Uterus (tissue), 2 donors: ENCODE measurements at regions not wholly inside any gene's neighbourhood (a gene's known extent, or its start where the extent isn't known, plus 50 kb on each side); places are given as distances from the start of the nearest gene placed in this dataset.
"Not testable (repeated sequence)": the region's sequence is repeated elsewhere in the genome, so short reads cannot be mapped to it uniquely, and the experiment has no call there.

ENCODE experiments used
- CTCF ChIP-seq, 4 experiments: fragments of 200-600 bp in 2 of 4; fragments of 450-650 bp in 2 of 4; sonication (generic) in 2 of 4; IDR thresholded peaks; one replicate each; pipeline ENCODE4 v1.5.1; 2016 to 2019; ENCODE audit warnings: antibody characterized with exemption in 4 of 4, mild to moderate bottlenecking in 2 of 4, moderate library complexity in 1 of 4
- POLR2A ChIP-seq, 2 donors: fragments of 450-650 bp; IDR thresholded peaks; one replicate each; pipeline ENCODE4 v1.6.1; 2016; ENCODE audit warnings: antibody characterized with exemption in 2 of 2, mild to moderate bottlenecking in 1 of 2, moderate library complexity in 1 of 2

GRCh38 chr22:22117864-22118544, 126.6 kb upstream of the VPREB1 start:
- TF ChIP-seq CTCF, POLR2A (IDR thresholded peaks at IDR 0.05): not testable (repeated sequence)
